ENCODE measurements at regions not wholly inside any gene's neighbourhood (a gene's known extent, or its start where the extent isn't known, plus 50 kb on each side); places are given as distances from the start of the nearest gene placed in this dataset.
"Not testable (repeated sequence)": the region's sequence is repeated elsewhere in the genome, so short reads cannot be mapped to it uniquely, and the experiment has no call there.

GRCh38 chr16:21535201-21535600, 64.2 kb upstream of the METTL9 start:
- not testable (repeated sequence) for DNase-seq

- DNase-seq = not testable (repeated sequence)
Observed at GRCh38 chr16:21536740-21537139, 62.6 kb upstream of the METTL9 start.

GRCh38 chr16:21537598-21537997, 61.8 kb upstream of the METTL9 start:
- not testable (repeated sequence) for DNase-seq

GRCh38 chr16:21539107-21539618, 60.2 kb upstream of the METTL9 start:
- not testable (repeated sequence) for DNase-seq

- peak; percentile 56 to 78 (median 74) for DNase-seq
Observed at GRCh38 chr16:21540770-21541433, 58.5 kb upstream of the METTL9 start.

GRCh38 chr16:21541611-21542051, 57.7 kb upstream of the METTL9 start:
- not testable (repeated sequence) for DNase-seq

- DNase-seq = not testable (repeated sequence)
Observed at GRCh38 chr16:21542075-21542474, 57.3 kb upstream of the METTL9 start.

GRCh38 chr16:21542491-21543124, 56.8 kb upstream of the METTL9 start:
- not testable (repeated sequence) for DNase-seq

- DNase-seq = not testable (repeated sequence)
Observed at GRCh38 chr16:21543151-21543836, 56.1 kb upstream of the METTL9 start.

- not testable (repeated sequence) for DNase-seq
Observed at GRCh38 chr16:21545664-21546326, 53.6 kb upstream of the METTL9 start.

GRCh38 chr16:21549396-21549795, 50.0 kb upstream of the METTL9 start:
- not testable (repeated sequence) for DNase-seq

All from suppressor macrophage (primary cell).